ENCODE measurements at regions not wholly inside any gene's neighbourhood (a gene's known extent, or its start where the extent isn't known, plus 50 kb on each side); places are given as distances from the start of the nearest gene placed in this dataset.
A peak's percentile ranks its signal among the peaks of the same experiment; 100 is the strongest.
"Not testable (repeated sequence)": the region's sequence is repeated elsewhere in the genome, so short reads cannot be mapped to it uniquely, and the experiment has no call there.

- no peak for DNase-seq (ENCODE audit: low read depth)
These were observed 473.6 kb upstream of the ZP4 start for GRCh38 chr1:238364214-238364892.

- no peak for DNase-seq (ENCODE audit: low read depth)
These were observed 469.8 kb upstream of the ZP4 start for GRCh38 chr1:238360474-238360873.

GRCh38 chr1:238350471-238350870, 459.7 kb upstream of the ZP4 start:
- no peak for DNase-seq (ENCODE audit: low read depth)

- DNase-seq (ENCODE audit: low read depth), result no peak
These were observed 455.6 kb upstream of the ZP4 start for GRCh38 chr1:238346340-238346739.

- no peak for DNase-seq (ENCODE audit: low read depth)
These were observed 455.1 kb upstream of the ZP4 start for GRCh38 chr1:238345837-238346236.

GRCh38 chr1:238343852-238344251, 453.1 kb upstream of the ZP4 start:
- no peak for DNase-seq (ENCODE audit: low read depth)

- no peak for DNase-seq (ENCODE audit: low read depth)
These were observed 450.7 kb upstream of the ZP4 start for GRCh38 chr1:238341395-238341794.

GRCh38 chr1:238340989-238341388, 450.3 kb upstream of the ZP4 start:
- DNase-seq (ENCODE audit: low read depth), result no peak

GRCh38 chr1:238336531-238336930, 445.8 kb upstream of the ZP4 start:
- DNase-seq (ENCODE audit: low read depth), result no peak

GRCh38 chr1:238334170-238334569, 443.4 kb upstream of the ZP4 start:
- DNase-seq (ENCODE audit: low read depth), result no peak

GRCh38 chr1:238331557-238331956, 440.8 kb upstream of the ZP4 start:
- no peak for DNase-seq (ENCODE audit: low read depth)

- DNase-seq (ENCODE audit: low read depth), result peak; percentile 12
These were observed 438.9 kb upstream of the ZP4 start for GRCh38 chr1:238329671-238330070.

- not testable (repeated sequence) for DNase-seq (ENCODE audit: low read depth)
These were observed 436.3 kb upstream of the ZP4 start for GRCh38 chr1:238327033-238327432.

GRCh38 chr1:238326479-238326878, 435.8 kb upstream of the ZP4 start:
- not testable (repeated sequence) for DNase-seq (ENCODE audit: low read depth)

GRCh38 chr1:238324211-238324864, 433.6 kb upstream of the ZP4 start:
- DNase-seq (ENCODE audit: low read depth), result no peak

- no peak for DNase-seq (ENCODE audit: low read depth)
These were observed 432.8 kb upstream of the ZP4 start for GRCh38 chr1:238323490-238323889.

- DNase-seq (ENCODE audit: low read depth), result no peak
These were observed 429.2 kb upstream of the ZP4 start for GRCh38 chr1:238319957-238320356.

GRCh38 chr1:238318294-238319110, 427.8 kb upstream of the ZP4 start:
- no peak for DNase-seq (ENCODE audit: low read depth)

GRCh38 chr1:238312969-238313368, 422.2 kb upstream of the ZP4 start:
- DNase-seq (ENCODE audit: low read depth), result no peak

GRCh38 chr1:238306411-238306810, 415.7 kb upstream of the ZP4 start:
- DNase-seq (ENCODE audit: low read depth), result no peak

GRCh38 chr1:238302646-238303045, 411.9 kb upstream of the ZP4 start:
- no peak for DNase-seq (ENCODE audit: low read depth)

- DNase-seq (ENCODE audit: low read depth), result no peak
These were observed 405.6 kb upstream of the ZP4 start for GRCh38 chr1:238296371-238296770.

GRCh38 chr1:238293075-238293474, 402.4 kb upstream of the ZP4 start:
- DNase-seq (ENCODE audit: low read depth), result no peak
